Activated CD8-positive, alpha-beta T cell treated with anti-CD3 and anti-CD28 coated beads, Interleukin-2, amount 10 ng/mL, durations not matched to agents 7 days and 5 days (primary cell): ENCODE measurements at regions not wholly inside any gene's neighbourhood (a gene's known extent, or its start where the extent isn't known, plus 50 kb on each side); places are given as distances from the start of the nearest gene placed in this dataset.
"Not testable (repeated sequence)": the region's sequence is repeated elsewhere in the genome, so short reads cannot be mapped to it uniquely, and the experiment has no call there.

Experiments used
- ATAC-seq: fragments of 150-1000 bp; cut with Tn5 transposase; one replicate; pipeline ENCODE4 v1.10.0; 2021; ENCODE audit warnings: moderate library complexity
- CTCF ChIA-PET: fragments of 350-600 bp; sonication (Branson Sonifier 250); formaldehyde crosslinking; loops from one replicate; lab custom pipeline; 2021; ENCODE audit warnings: antibody characterized with exemption; lab: Charles Lee
- POLR2A ChIA-PET: fragments of 350-600 bp; sonication (Branson Sonifier 250); formaldehyde crosslinking; loops from one replicate; lab custom pipeline; 2021; ENCODE audit warnings: antibody characterized with exemption; lab: Charles Lee
- DNase-seq: peaks from one replicate; pipeline ENCODE4 v3.0.0-alpha.2; 2020
- H3K27ac Mint-ChIP-seq: one replicate; pipeline ENCODE4 v1.8.0; 2021; ENCODE audit warnings: mild to moderate bottlenecking, mixed read lengths
- H3K27me3 Mint-ChIP-seq: one replicate; pipeline ENCODE4 v1.8.0; 2021; ENCODE audit warnings: low read depth, mixed read lengths
- H3K36me3 Mint-ChIP-seq: one replicate; pipeline ENCODE4 v1.8.0; 2021; ENCODE audit warnings: low read depth, mixed read lengths
- H3K4me1 Mint-ChIP-seq: one replicate; pipeline ENCODE4 v1.8.0; 2021; ENCODE audit warnings: low read depth, mixed read lengths
- H3K4me3 Mint-ChIP-seq: one replicate; pipeline ENCODE4 v1.8.0; 2021; ENCODE audit warnings: mild to moderate bottlenecking, mixed read lengths
- H3K9me3 Mint-ChIP-seq: one replicate; pipeline ENCODE4 v1.8.0; 2022; ENCODE audit warnings: mixed read lengths; ENCODE audit not compliant: insufficient read depth

DNA sequence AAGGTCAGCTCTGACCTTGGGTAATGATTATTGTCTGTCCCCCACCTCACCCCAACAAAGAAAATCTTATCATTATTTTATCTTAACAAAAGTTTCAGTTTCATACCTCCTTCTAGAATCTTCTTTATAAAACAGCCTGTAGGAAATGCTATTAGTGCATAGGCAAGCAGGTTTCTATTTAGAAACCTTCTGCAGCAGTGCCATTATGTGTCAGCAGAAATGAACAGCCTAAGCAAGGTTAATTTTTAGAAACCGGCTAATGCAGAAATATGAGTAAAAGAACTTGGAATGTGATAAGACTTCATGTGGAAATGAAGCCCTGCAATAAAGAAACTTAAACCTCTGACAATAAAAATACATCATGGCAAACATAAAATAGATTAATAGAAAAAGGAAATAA is 814.4 kb downstream of the FSCB start:
- no peaks in the 10 kb centered on the region for H3K36me3 Mint-ChIP-seq
- ChIA-PET POLR2A (no interaction called here), CTCF (no interaction called here)
- H3K4me1 Mint-ChIP-seq: no peaks in the 10 kb centered on the region
- no peak overlapping the region for H3K4me3 Mint-ChIP-seq
- no peak overlapping the region for H3K27ac Mint-ChIP-seq
- no peak for DNase-seq
- H3K27me3 Mint-ChIP-seq: no peaks in the 10 kb centered on the region
- ATAC-seq: no peak
- H3K9me3 Mint-ChIP-seq: peaks cover 12% of the 10 kb centered on the region

DNA sequence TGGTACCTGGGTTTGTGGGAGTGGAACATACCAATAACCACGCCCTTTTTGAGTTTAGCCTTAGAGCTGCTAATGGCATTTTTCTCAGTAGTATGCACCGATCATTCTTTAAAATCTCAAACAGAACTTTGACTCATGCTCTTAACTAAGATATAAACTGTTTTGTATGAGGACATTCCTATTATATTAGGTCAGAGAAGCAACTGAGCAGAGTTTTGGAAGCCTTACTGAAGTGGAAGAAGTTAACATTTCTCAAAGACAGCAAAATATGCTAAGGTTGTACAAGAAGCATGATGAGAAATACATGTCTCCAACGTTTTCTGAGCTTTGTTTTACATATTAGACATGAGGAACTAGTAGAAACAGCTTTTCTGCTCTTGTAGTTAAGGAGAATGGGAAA is 819.2 kb downstream of the FSCB start:
- peaks cover 8% of the 10 kb centered on the region for H3K9me3 Mint-ChIP-seq
- H3K36me3 Mint-ChIP-seq: no peaks in the 10 kb centered on the region
- H3K4me3 Mint-ChIP-seq: no peak overlapping the region
- H3K27ac Mint-ChIP-seq: no peak overlapping the region
- CTCF ChIA-PET: no interaction called here
- POLR2A ChIA-PET: no interaction called here
- ATAC-seq: no peak
- no peak for DNase-seq
- no peaks in the 10 kb centered on the region for H3K27me3 Mint-ChIP-seq
- H3K4me1 Mint-ChIP-seq: no peaks in the 10 kb centered on the region

DNA sequence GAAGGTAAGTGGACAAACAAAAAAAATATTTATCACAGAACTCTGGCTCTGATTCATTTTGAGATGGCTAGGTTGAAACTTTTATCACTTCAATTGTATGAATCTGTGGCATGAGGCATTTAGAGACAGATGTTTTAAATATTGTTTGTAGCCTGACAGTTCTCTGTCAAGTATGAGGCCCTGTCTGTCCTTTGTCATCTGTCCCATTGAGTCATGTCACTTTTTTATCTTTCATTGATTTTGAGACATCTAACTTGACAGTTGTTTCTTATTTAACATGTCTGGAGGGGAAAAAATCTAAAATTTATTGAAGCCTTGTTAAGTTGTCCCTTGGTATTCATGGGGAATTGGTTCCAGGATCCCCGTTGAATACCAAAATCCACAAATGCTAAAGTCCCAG is 829.5 kb downstream of the FSCB start:
- H3K4me3 Mint-ChIP-seq: no peak overlapping the region
- no peaks in the 10 kb centered on the region for H3K36me3 Mint-ChIP-seq
- peaks cover 5% of the 10 kb centered on the region for H3K9me3 Mint-ChIP-seq
- H3K27ac Mint-ChIP-seq: no peak overlapping the region
- POLR2A ChIA-PET: no interaction called here
- H3K4me1 Mint-ChIP-seq: no peaks in the 10 kb centered on the region
- DNase-seq (no peak), ATAC-seq (no peak)
- H3K27me3 Mint-ChIP-seq: no peaks in the 10 kb centered on the region
- CTCF ChIA-PET: no interaction called here

DNA sequence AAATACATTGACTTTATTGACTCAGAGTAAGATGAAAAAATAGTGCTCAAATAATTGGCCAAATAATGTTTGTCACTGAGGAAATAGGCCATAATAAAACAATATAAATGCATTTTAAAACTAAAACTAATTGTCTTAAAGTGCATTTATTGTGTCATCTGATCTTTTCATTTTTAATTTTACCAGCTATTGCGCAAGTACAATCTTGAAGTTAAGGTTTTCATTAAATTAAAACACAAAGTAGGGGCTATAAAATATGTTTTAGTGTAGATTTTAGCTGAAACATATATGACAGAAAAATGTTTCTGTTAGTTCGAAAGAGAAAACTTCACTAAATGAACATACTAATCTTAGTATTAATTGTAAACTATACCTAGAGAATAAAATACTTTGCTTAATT is 832.8 kb downstream of the FSCB start:
- ATAC-seq: no peak
- H3K27me3 Mint-ChIP-seq: no peaks in the 10 kb centered on the region
- peaks cover 5% of the 10 kb centered on the region for H3K9me3 Mint-ChIP-seq
- H3K36me3 Mint-ChIP-seq: no peaks in the 10 kb centered on the region
- DNase-seq: no peak
- POLR2A ChIA-PET: no interaction called here
- no peaks in the 10 kb centered on the region for H3K4me1 Mint-ChIP-seq
- CTCF ChIA-PET: no interaction called here
- no peak overlapping the region for H3K4me3 Mint-ChIP-seq
- no peak overlapping the region for H3K27ac Mint-ChIP-seq

DNA sequence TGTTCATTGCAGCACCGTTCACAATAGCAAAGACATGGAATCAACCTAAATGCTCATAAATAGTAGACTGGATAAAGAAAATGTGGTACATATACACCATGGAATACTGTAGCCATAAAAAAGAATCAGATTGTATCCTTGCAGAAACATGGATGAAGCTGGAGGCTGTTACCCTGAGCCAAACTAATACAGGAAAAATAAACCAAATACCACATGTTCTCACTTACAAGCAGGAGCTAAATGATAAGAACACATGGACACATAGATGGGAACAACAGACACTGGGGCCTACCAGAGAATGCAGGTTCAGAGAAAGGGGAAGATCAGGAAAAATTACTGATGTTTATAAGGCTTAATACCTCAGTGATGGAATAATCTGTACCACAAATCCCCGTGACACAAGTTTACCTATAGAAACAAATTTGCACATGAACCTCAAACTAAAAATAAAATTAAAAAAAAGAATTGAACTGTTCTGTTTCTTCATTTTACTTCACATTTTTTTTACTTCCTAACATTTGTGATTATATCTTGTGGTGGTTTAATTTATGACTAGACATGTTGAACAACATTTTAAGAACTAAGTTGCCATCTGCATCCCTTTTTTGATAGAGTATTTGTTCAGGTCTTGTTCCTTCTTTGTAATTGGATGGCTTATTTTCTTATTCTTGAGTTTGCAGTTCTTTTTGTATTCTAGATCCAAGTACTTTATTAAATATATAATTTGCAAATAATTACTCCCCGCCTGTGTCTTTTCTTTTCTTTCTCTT is 835.2 kb downstream of the FSCB start:
- Mint-ChIP-seq H3K36me3 (no peaks in the 10 kb centered on the region), H3K4me3 (no peak overlapping the region), H3K4me1 (no peaks in the 10 kb centered on the region), H3K9me3 (peaks cover 14% of the 10 kb centered on the region), H3K27me3 (no peaks in the 10 kb centered on the region), H3K27ac (no peak overlapping the region)
- ChIA-PET CTCF (no interaction called here), POLR2A (no interaction called here)
- ATAC-seq (no peak), DNase-seq (no peak)

DNA sequence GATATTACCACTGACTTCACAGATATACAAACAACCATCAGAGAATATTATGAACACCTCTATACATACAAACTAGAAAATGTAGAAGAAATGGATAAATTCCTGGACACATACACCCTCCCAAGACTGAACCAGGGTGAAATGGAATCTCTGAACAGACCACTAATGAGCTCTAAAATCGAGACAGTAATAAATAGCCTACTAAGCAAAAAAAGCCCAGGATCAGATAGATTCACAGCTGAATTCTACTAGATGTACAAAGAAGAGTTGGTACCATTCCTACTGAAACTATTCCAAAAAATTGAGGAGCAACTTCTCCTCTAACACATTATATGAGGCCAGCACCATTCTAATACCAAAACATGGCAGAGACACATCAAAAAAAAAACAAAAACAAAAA is 837.7 kb downstream of the FSCB start:
- CTCF ChIA-PET: no interaction called here
- no peak for DNase-seq
- Mint-ChIP-seq H3K36me3 (no peaks in the 10 kb centered on the region), H3K27ac (no peak overlapping the region), H3K9me3 (peaks cover 19% of the 10 kb centered on the region), H3K27me3 (no peaks in the 10 kb centered on the region), H3K4me3 (no peak overlapping the region), H3K4me1 (no peaks in the 10 kb centered on the region)
- no peak for ATAC-seq
- POLR2A ChIA-PET: no interaction called here

DNA sequence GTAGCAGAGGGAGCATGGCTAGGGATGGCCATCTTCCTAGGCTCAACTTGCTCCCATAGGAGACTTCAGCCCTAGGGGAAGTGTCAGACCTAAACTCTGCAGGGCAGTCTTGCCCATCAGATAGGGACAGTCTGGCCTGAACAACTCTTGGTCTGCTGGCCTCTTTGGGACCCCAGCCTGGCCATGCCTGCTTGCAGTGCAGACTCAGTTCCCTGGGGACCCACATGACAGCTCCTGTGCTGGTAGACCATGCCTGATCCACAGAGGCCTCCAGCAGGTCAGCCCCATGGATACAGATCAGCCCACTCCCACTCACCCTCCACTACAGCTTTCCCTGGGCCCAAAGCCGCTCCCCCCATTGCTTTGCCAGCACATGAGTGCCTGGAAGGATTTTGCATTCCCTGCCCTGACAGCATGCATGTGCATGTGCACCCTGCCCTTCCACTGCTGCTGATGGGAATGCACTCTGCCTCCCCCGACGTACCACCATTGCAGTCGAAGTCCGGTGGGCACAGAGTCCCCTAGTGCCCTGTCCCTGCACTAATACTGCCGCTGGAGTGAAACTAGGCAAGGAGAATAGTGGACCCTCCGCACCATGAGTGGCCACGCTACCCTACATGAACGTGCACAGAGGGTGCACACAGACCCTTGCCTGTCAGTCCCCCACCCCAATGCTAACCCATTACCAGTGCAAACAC is 841.4 kb downstream of the FSCB start:
- ATAC-seq (no peak), DNase-seq (no peak)
- H3K4me1 Mint-ChIP-seq: no peaks in the 10 kb centered on the region
- peaks cover 19% of the 10 kb centered on the region for H3K9me3 Mint-ChIP-seq
- no peak overlapping the region for H3K4me3 Mint-ChIP-seq
- ChIA-PET CTCF (no interaction called here), POLR2A (no interaction called here)
- H3K27ac Mint-ChIP-seq: no peak overlapping the region
- H3K27me3 Mint-ChIP-seq: no peaks in the 10 kb centered on the region
- H3K36me3 Mint-ChIP-seq: no peaks in the 10 kb centered on the region

DNA sequence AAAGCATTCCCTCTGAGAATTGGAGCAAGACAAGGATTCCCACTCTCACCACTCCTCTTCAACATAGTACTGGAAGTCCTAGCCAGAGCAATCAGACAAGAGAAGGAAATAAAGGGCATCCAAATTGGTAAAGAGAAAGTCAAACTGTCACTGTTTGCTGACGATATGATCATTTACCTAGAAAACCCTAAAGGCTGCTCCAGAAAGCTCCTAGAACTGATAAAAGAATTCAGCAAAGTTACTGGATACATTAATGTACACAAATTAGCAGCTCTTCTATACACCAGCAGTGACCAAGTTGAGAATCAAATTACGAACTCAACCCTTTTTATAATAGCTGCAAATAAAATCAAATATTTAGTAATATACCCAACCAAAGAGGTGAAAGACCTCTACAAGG is 851.9 kb downstream of the FSCB start:
- H3K4me1 Mint-ChIP-seq, POLR2A ChIA-PET, H3K27me3 Mint-ChIP-seq: not testable (repeated sequence)

DNA sequence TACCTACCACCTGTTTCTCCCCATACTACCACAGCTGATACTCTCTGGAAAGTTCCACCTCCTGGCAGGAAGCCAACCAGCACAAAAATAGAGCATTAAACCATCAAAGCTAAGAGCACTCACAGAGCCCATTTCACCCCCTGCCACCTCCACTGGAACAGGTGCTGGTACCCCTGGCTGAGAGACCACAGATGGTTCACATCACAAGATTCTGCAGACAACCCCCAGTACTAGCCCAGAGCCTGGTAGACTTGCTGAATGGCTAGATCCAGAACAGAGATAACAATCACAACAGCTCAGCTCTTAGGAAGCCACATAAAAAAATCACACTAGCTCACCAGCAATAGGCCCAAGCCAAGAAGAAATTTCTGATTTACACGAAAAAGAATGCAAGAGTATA is 855.2 kb downstream of the FSCB start:
- CTCF ChIA-PET: no interaction called here
- H3K4me1 Mint-ChIP-seq: no peaks in the 10 kb centered on the region

More for the DNA sequence above, 851.9 kb downstream of the FSCB start:
- DNase-seq, H3K36me3 Mint-ChIP-seq, CTCF ChIA-PET, ATAC-seq, H3K4me3 Mint-ChIP-seq, H3K27ac Mint-ChIP-seq, H3K9me3 Mint-ChIP-seq: not testable (repeated sequence)

DNA sequence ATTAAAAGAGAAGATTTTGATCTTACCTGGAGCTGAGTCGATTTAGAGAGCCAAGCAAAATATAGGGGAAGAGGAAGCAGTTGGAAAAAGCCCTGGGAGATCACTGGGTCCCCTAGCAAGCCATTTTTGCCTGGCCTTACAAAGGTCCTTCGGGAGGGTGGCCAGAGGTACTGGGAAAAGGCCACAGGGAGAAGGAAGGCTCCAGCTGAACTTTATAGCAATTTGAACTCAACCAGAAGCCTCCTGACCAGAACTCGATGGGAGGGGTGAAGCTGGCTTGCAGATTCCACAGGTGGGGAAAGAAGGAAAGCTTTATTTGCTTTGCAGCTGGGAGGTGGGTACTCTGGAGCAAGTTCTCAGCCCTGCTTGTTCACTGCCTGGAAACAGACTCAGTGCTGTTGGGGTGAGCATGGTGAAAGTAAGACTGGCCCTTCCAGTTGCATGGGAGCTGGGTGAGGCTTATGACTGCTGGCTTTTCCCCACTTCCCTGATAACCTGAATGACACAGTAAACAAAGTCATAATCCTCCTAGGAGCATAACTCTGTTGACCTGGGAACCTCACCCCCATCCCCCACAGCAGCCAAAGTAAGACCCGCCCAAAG is 855.8 kb downstream of the FSCB start:
- H3K27ac Mint-ChIP-seq: no peak overlapping the region
- ChIA-PET POLR2A (no interaction called here), CTCF (no interaction called here)
- no peaks in the 10 kb centered on the region for H3K4me1 Mint-ChIP-seq
- no peak overlapping the region for H3K4me3 Mint-ChIP-seq
- no peaks in the 10 kb centered on the region for H3K9me3 Mint-ChIP-seq
- H3K36me3 Mint-ChIP-seq: no peaks in the 10 kb centered on the region
- ATAC-seq: no peak
- H3K27me3 Mint-ChIP-seq: no peaks in the 10 kb centered on the region
- DNase-seq: no peak

More for the DNA sequence above, 855.2 kb downstream of the FSCB start:
- no peak overlapping the region for H3K4me3 Mint-ChIP-seq
- H3K27me3 Mint-ChIP-seq: no peaks in the 10 kb centered on the region
- H3K27ac Mint-ChIP-seq: no peak overlapping the region
- ATAC-seq: no peak
- no peaks in the 10 kb centered on the region for H3K9me3 Mint-ChIP-seq
- POLR2A ChIA-PET: no interaction called here
- no peaks in the 10 kb centered on the region for H3K36me3 Mint-ChIP-seq
- DNase-seq: no peak

DNA sequence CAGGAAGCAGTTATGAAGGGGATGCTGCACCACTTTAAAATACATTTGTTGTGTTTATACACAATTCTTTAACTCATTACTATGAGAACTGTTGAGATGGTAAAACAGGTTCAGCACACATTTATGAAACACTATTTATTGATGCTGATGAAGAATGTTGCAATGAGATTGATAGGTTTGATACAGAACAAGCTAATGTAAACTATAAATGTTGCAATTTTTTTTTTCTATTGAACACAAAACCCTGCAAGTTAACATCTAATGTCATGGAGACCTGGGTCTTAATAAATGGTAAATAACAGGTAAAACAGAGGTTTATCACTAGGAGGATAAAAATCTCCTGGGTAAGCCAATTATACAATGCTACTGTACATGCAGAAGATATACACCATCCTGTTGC is 857.6 kb downstream of the FSCB start:
- Mint-ChIP-seq H3K4me3 (no peak overlapping the region), H3K36me3 (no peaks in the 10 kb centered on the region), H3K9me3 (no peaks in the 10 kb centered on the region), H3K27me3 (no peaks in the 10 kb centered on the region), H3K27ac (no peak overlapping the region), H3K4me1 (no peaks in the 10 kb centered on the region)
- CTCF ChIA-PET: no interaction called here
- ATAC-seq: no peak
- no peak for DNase-seq
- POLR2A ChIA-PET: no interaction called here

DNA sequence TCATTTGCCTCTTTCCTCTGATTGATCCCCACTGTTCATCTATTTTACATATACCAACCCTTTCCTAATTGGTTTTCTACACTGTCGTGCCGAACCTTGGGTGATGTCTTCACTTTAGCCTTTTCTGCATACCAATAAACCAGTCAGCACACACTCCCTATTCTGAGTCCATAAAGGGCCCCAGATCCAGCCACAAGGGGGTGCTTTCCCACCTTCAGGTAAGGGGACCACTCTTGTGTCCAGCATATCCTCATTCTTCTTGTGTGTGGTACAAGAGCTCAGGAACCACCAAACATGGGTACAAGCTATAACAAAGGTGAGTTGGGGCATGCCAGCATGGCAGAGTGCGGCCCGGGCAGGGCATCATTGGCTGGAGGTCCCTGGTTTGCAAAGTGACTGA is 859.8 kb downstream of the FSCB start:
- Mint-ChIP-seq H3K27me3 (no peaks in the 10 kb centered on the region), H3K4me3 (no peak overlapping the region), H3K27ac (no peak overlapping the region), H3K9me3 (peaks cover 7% of the 10 kb centered on the region), H3K36me3 (no peaks in the 10 kb centered on the region), H3K4me1 (no peaks in the 10 kb centered on the region)
- ChIA-PET POLR2A (no interaction called here), CTCF (no interaction called here)
- DNase-seq (no peak), ATAC-seq (no peak)
